Activated CD4-positive, alpha-beta T cell treated with anti-CD3 and anti-CD28 coated beads for 24 hours (primary cell): ENCODE measurements at regions not wholly inside any gene's neighbourhood (a gene's known extent, or its start where the extent isn't known, plus 50 kb on each side); places are given as distances from the start of the nearest gene placed in this dataset.

ENCODE experiments used
- DNase-seq, 2 donors: peaks; one replicate each; pipeline ENCODE4 v3.0.0-alpha.2; 2020; ENCODE audit warnings: low read depth in 2 of 2

- no peak for DNase-seq
Measured at GRCh38 chr11:103530257-103530656, 421.0 kb downstream of the DYNC2H1 start.

GRCh38 chr11:103532133-103532788 is 423.0 kb downstream of the DYNC2H1 start:
- no peak for DNase-seq

GRCh38 chr11:103534191-103534590 is 425.0 kb downstream of the DYNC2H1 start:
- DNase-seq = no peak

DNA sequence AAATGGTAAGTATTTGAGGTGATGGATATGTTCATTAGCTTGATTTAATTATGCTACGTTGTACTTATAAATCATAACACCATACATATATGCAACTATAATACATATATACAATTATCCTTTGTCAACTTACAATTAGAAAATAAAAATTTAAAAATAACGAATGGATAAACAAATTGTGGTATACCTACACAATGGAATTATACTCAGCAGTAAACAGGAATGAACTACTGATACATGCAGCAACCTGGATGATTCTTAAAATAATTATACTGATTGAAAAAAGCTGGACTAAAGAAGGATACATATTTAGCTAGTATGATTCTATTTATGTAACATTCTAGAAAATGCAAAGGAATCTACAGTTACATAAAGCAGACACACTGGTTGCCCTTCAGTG is 425.7 kb downstream of the DYNC2H1 start:
- no peak for DNase-seq

DNA sequence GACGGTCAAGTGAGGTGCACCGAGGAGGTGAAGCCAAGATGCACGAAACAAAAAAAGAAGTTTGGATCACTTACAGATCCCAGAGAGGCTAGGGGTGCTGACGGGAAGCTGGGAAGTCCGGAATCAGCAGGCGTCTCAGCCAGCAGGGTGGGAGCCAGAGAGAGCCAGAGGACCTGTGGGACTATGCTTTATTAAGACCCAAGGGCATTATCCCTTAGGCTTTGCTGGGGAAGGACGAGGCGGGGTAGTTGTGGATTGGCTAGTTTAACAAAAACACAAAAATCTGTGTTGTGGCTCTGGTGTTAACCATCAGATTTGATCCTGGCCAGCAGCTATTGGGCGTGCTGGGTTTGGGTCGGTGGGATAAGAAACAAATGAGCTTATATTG is 427.1 kb downstream of the DYNC2H1 start:
- DNase-seq = no peak

- DNase-seq = no peak
Measured at GRCh38 chr11:103537904-103538502, 428.8 kb downstream of the DYNC2H1 start.

- no peak for DNase-seq
Measured at GRCh38 chr11:103539166-103539565, 429.9 kb downstream of the DYNC2H1 start.

DNA sequence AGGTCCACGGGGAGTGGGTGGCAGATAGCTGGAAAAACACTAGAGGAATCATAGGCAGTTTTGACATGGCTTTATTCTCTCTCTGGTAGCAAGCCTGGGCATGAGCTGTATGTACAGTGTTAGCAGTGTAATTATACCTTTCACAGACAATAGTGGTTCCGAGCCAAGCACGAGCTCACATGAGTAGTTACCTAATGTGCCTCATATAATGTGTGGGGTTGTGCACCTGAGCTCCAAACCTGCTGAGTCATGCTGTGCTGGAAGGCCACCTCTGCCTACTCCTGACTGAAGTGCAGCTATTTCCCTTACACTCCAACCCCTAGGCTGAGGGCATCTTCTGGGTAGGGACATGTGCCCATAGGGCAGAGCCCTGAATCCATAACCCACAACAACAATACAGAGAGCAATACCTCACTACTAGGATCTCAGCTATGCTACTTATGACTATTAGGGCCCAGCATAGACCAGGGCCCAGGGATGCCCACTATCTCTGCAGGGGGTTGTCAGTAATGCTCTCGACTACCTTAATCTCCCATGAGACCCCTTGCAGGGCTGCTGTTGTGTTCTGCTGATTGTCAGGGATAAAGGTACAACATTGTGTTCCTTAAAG is 432.1 kb downstream of the DYNC2H1 start:
- DNase-seq = no peak

- no peak for DNase-seq
Measured at GRCh38 chr11:103542851-103543250, 433.6 kb downstream of the DYNC2H1 start.

DNA sequence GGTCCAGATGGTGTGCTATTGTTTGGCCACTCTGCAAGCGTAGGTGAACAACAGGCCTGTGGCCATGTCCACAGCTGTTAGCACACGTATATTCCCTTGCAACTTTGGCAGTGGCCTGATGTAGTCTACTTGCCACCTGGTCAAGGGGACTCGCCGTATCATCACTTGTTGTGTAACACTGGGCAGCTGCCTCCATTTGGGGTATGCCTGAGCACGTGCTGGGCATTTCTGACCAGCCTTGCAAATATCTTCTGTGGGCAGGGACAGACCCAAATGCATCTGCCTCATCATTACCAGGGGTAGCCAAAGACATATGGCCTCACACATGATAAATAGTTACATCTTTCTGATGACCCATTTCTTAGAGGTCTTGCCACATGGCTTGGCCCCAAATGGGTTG is 434.2 kb downstream of the DYNC2H1 start:
- no peak for DNase-seq

GRCh38 chr11:103544874-103545273 is 435.6 kb downstream of the DYNC2H1 start:
- no peak for DNase-seq

DNA sequence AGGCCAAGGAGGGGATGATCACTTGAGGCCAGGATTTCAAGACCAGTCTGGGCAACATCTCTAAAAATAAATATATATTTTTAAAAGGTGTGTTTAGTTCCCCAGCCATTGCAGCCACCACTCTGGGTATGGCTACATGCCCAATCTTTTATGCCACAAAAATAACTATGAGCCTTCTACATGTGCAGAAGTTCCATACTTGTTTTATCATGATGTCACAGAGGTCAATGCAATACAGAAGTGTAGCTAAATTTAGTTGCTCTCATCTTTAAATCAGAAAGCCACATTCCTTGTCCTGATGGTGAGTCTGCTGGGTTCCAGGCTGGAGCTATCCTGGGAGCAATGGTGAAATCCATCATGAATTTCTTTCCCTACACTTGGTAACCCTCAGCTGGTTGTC is 436.3 kb downstream of the DYNC2H1 start:
- no peak for DNase-seq

DNA sequence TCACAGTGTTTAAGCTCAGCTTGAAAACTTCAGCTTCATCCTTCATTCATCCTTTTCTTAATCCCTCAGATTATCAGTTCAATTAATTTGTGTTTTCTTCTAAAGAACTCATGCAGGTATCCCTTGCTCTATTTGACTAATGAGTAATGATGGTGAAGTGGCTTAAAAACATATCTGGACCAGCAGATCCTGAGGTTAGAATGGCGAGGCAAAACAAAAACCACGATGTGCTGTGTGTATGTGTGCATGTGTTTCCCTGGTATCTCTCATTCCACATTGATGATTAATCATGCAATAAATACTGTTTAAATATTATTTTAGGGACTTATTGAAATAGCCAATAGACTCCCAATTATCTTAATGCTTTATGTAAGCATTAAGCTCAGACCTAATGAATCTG is 437.0 kb downstream of the DYNC2H1 start:
- DNase-seq = no peak

DNA sequence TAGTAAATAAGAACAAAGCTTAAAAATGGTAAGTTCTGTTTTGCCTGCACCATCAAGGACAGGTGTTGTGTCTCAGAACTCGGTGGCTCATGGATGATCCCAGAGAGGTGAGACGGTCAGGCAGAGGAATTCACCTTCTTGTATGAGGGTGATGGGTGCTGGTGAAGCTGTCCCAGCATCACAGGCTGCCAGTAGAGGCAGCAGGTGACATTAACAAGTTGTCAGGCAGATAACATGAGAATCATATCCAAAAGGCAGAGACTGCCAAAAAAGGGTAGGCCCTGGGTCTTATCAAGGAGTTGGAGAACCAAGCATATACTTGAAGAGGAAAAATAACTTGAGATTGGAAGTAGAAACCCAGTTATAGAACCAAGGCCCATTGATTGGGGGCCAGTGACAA is 437.8 kb downstream of the DYNC2H1 start:
- no peak for DNase-seq

DNA sequence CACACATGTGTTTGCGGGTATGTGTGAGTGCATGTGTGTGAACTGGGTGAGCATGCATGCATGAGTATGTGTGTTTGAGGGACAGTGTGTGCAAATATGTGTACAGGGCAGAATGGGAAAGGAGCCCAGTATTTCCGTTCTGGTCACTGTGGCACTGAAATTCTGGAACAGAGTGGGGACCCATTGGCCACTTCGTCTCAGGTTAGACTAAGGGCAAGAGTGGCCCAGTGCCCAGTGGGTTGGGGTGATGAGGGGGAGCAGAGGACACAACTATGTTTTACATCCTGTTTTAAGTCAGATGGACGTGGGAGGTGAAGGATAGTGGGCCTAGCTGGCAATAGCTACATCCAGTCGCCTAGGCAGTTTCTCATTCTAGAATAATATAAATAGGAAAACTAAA is 438.5 kb downstream of the DYNC2H1 start:
- no peak for DNase-seq

GRCh38 chr11:103548838-103549237 is 439.6 kb downstream of the DYNC2H1 start:
- no peak for DNase-seq

GRCh38 chr11:103550811-103551210 is 441.6 kb downstream of the DYNC2H1 start:
- DNase-seq = no peak

GRCh38 chr11:103552086-103552485 is 442.9 kb downstream of the DYNC2H1 start:
- no peak for DNase-seq

- DNase-seq = no peak
Measured at GRCh38 chr11:103556171-103556570, 446.9 kb downstream of the DYNC2H1 start.

- no peak for DNase-seq
Measured at GRCh38 chr11:103566116-103566515, 456.9 kb downstream of the DYNC2H1 start.

DNA sequence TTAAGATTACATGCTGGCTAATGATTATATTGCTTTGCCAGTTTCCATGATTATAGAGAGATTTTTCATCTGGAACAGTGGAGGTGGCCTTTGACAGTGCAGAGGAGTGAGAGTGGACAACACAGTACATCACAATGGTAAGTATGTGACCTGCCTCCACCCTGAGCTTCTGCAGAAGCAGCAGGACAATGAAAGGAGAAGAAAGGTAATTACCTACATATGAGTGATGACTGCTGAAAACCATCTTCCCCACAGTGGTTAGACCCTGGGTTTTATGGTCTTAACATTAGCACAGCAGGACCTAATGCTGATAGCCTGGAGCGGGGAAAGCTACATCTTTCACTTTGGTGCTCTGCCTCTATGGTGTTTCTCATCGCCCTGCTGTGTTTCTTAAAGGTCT is 454.7 kb upstream of the DDI1 start:
- DNase-seq = no peak

DNA sequence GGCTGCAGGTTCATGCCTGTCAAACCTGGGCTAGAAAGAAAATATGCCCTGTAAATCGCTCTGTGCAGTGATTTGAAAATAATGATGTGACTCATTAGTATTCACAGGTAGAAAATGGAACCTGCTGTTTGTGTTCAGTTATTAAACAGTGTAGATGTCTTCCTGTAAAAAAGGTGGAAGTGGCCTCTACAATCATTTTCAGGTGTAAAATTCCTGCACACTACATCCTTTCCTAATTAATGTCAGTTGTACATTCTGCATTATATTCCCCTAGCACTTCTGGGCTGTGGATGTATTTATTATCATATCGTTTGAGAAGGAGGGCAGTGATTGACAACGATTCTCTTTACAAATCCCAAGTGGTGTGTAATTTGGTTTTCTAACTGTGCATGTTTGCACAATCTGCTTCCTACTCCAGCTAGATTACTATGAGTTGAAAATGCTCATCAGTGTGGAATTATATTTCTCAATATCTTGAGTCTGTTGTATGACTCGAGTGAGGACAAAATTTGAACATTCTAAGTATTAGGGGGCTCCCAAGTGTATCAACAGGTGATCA is 454.0 kb upstream of the DDI1 start:
- no peak for DNase-seq

GRCh38 chr11:103584021-103584420 is 452.4 kb upstream of the DDI1 start:
- DNase-seq = no peak
